ENCODE measurements at regions not wholly inside any gene's neighbourhood (a gene's known extent, or its start where the extent isn't known, plus 50 kb on each side); places are given as distances from the start of the nearest gene placed in this dataset.

- TF ChIP-seq REST (IDR thresholded peaks at IDR 0.05) (no peak), EP300 (IDR thresholded peaks at IDR 0.05) (no peak), SMC3 (IDR thresholded peaks at IDR 0.05) (no peak), MAZ (IDR thresholded peaks at IDR 0.05; ENCODE audit: borderline replicate concordance, low read depth, low read length) (no peak), ZSCAN20 (CRISPR knock-in tag; IDR thresholded peaks at IDR 0.05) (no peak), CEBPB (IDR thresholded peaks at IDR 0.05) (no peak), MAX (IDR thresholded peaks at IDR 0.05) (no peak), PHF8 (IDR thresholded peaks at IDR 0.05; ENCODE audit: borderline replicate concordance, low read depth) (no peak)
Measured at GRCh38 chr1:90246069-90246468, 251.2 kb downstream of the ZNF326 start (continued).

DNA sequence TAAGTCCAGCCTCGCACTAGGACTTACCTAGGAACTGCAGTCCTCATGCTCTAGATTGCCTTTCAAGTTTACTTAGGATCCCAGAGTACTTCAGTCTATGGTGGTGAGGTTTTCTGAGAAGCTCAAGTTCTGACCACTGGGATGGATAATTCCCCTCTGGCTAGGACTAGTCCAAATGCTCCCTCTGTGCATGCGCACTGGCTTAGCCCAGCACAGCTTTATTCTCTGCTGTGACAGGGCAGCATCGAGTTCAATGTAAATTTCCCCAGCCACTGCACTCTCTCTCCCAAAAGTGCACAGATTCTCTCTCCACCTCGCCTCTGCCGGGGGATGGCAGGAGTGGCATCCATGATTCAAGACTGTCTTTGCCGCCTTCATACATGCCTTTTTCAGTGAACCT, 241.6 kb downstream of the ZNF326 start:
- DNase-seq (ENCODE audit: low read depth in 1 of 2, low spot score in 1 of 2) = no peak
- FAIRE-seq = no peak
- Histone ChIP-seq H3K27ac (no peak overlapping the region), H3K4me2 (no peak overlapping the region), H3K4me1 (no peaks in the 10 kb centered on the region), H3K4me3 (no peak overlapping the region), H3K9me3 (no peaks in the 10 kb centered on the region)
- 33% methylated on average over 5 of the region's 6 CpGs for WGBS (ENCODE audit: missing lambda C conversion rate)
- ChIA-PET POLR2A (no interaction called here), CTCF (no interaction called here)
- TF ChIP-seq PHF8 (IDR thresholded peaks at IDR 0.05; ENCODE audit: borderline replicate concordance, low read depth) (no peak), MAZ (IDR thresholded peaks at IDR 0.05; ENCODE audit: borderline replicate concordance, low read depth, low read length) (no peak), MYC (IDR thresholded peaks at IDR 0.05; ENCODE audit: borderline replicate concordance, low read length) (no peak), SMC3 (IDR thresholded peaks at IDR 0.05) (no peak), CBX2 (IDR thresholded peaks at IDR 0.05; ENCODE audit: borderline replicate concordance, low read depth) (no peak), RAD21 (conservative IDR thresholded peaks at IDR 0.05 in 1 of 2, IDR thresholded peaks at IDR 0.05 in 1 of 2) (no peak), RARB (CRISPR knock-in tag; IDR thresholded peaks at IDR 0.05) (no peak), KDM5A (IDR thresholded peaks at IDR 0.05) (no peak), POLR2AphosphoS2 (conservative IDR thresholded peaks at IDR 0.05; ENCODE audit: low read length) (no peak)
- ATAC-seq = no peak

- H3K4me1 ChIP-seq = no peaks in the 10 kb centered on the region
- no peak overlapping the region for H3K27ac ChIP-seq
- no peak for DNase-seq (ENCODE audit: low read depth in 1 of 2, low spot score in 1 of 2)
- H3K9me3 ChIP-seq = no peaks in the 10 kb centered on the region
- ChIA-PET POLR2A (no interaction called here), CTCF (no interaction called here)
- H3K4me3 ChIP-seq = no peak overlapping the region
- TF ChIP-seq BHLHE40 (IDR thresholded peaks at IDR 0.05; ENCODE audit: low read depth, low read length) (no peak), GATA3 (IDR thresholded peaks at IDR 0.05; ENCODE audit: borderline replicate concordance) (no peak)
- H3K4me2 ChIP-seq = no peak overlapping the region
- no peak for FAIRE-seq
- no peak for ATAC-seq
Measured at GRCh38 chr1:90223401-90223800, 228.5 kb downstream of the ZNF326 start.

- H3K4me3 ChIP-seq = no peak overlapping the region
- WGBS (ENCODE audit: missing lambda C conversion rate) = 23% methylated on average over 5 of the region's 5 CpGs
- ATAC-seq (no peak), DNase-seq (ENCODE audit: low read depth in 1 of 2, low spot score in 1 of 2) (no peak), FAIRE-seq (no peak)
- H3K4me1 ChIP-seq = no peaks in the 10 kb centered on the region
- H3K4me2 ChIP-seq = no peak overlapping the region
- CTCF ChIA-PET = no interaction called here
- no peaks in the 10 kb centered on the region for H3K9me3 ChIP-seq
- POLR2A ChIA-PET = no interaction called here
- H3K27ac ChIP-seq = no peak overlapping the region
- TF ChIP-seq RCOR1 (IDR thresholded peaks at IDR 0.05; ENCODE audit: low read depth, low read length) = no peak
- no peak for TF ChIP-seq CHD4 (IDR thresholded peaks at IDR 0.05; ENCODE audit: borderline replicate concordance)
- TF ChIP-seq, protein P1, sequence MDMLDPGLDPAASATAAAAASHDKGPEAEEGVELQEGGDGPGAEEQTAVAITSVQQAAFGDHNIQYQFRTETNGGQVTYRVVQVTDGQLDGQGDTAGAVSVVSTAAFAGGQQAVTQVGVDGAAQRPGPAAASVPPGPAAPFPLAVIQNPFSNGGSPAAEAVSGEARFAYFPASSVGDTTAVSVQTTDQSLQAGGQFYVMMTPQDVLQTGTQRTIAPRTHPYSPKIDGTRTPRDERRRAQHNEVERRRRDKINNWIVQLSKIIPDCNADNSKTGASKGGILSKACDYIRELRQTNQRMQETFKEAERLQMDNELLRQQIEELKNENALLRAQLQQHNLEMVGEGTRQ (IDR thresholded peaks at IDR 0.05) = no peak
- TF ChIP-seq, protein P2, sequence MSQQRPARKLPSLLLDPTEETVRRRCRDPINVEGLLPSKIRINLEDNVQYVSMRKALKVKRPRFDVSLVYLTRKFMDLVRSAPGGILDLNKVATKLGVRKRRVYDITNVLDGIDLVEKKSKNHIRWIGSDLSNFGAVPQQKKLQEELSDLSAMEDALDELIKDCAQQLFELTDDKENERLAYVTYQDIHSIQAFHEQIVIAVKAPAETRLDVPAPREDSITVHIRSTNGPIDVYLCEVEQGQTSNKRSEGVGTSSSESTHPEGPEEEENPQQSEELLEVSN (IDR thresholded peaks at IDR 0.05; ENCODE audit: borderline replicate concordance, low read depth) = no peak
- TF ChIP-seq FOXS1 (CRISPR knock-in tag; IDR thresholded peaks at IDR 0.05) = no peak
- no peak for TF ChIP-seq ZNF302 (CRISPR knock-in tag; IDR thresholded peaks at IDR 0.05)
- TF ChIP-seq CEBPB (IDR thresholded peaks at IDR 0.05) = no peak
- no peak for TF ChIP-seq EHF (CRISPR knock-in tag; IDR thresholded peaks at IDR 0.05)
- TF ChIP-seq EHMT2 (IDR thresholded peaks at IDR 0.05; ENCODE audit: low read depth) = no peak
- TF ChIP-seq FOSL2 (IDR thresholded peaks at IDR 0.05) = no peak
- TF ChIP-seq FOSL2 (CRISPR knock-in tag; IDR thresholded peaks at IDR 0.05) = no peak
- no peak for TF ChIP-seq PBX3 (IDR thresholded peaks at IDR 0.05)
- TF ChIP-seq RAD21 (conservative IDR thresholded peaks at IDR 0.05 in 1 of 2, IDR thresholded peaks at IDR 0.05 in 1 of 2) = no peak
Measured at GRCh38 chr1:90220941-90221693, 226.2 kb downstream of the ZNF326 start.
